ENCODE measurements at regions not wholly inside any gene's neighbourhood (a gene's known extent, or its start where the extent isn't known, plus 50 kb on each side); places are given as distances from the start of the nearest gene placed in this dataset.

DNA sequence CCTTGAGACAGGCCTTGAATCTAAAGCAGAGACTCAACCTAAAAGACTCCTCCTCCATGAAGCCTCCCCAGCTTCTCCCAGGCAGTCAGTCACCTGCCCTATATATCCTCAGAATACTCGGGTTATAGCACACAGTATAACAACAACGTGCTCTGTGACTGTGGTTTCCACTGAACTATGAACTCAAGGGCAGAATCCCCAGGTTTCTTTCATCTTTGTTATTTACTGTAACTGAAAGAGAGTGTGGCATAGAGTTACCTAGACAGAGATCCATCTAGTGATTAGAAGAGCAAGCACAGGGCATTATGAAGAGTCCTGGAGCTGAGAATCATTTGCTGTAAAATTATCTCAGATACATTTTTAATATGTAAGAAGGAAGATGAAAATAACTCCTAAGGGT, 281.6 kb upstream of the ZNF521 start:
- Histone ChIP-seq H3K79me2 (ENCODE audit: insufficient read depth, low read length) (no peaks in the 10 kb centered on the region), H2AFZ (ENCODE audit: low read depth, low read length, poor library complexity, severe bottlenecking) (no peak overlapping the region), H3K9me3 (ENCODE audit: control insufficient read depth in 1 of 2, insufficient read depth in 1 of 2, low read depth in 1 of 2, low read length in 2 of 2) (no peaks in the 10 kb centered on the region; a peak in 1 of 4 replicates), H3K9ac (ENCODE audit: low read length) (no peak overlapping the region), H3K4me3 (replicated peaks in 1 of 2; ENCODE audit: low read depth in 1 of 2, low read length in 2 of 2) (no peak overlapping the region), H4K20me1 (ENCODE audit: insufficient read depth) (no peaks in the 10 kb centered on the region), H3K4me2 (ENCODE audit: low read length) (no peak overlapping the region), H3K27me3 (ENCODE audit: insufficient read depth, low read length) (no peaks in the 10 kb centered on the region), H3K4me1 (ENCODE audit: control insufficient read depth in 1 of 2, insufficient read depth in 2 of 2, low read length in 2 of 2) (no peaks in the 10 kb centered on the region), H3K9me2 (ENCODE audit: insufficient read depth) (no peaks in the 10 kb centered on the region), H3K36me3 (ENCODE audit: control insufficient read depth in 1 of 2, insufficient read depth in 2 of 2, low read length in 2 of 2) (no peaks in the 10 kb centered on the region), H3K27ac (ENCODE audit: low read depth, low read length) (no peak overlapping the region)
- ChIA-PET POLR2A (no interaction called here), RAD21 (ENCODE audit: low non-redundant PET in 1 of 2, low total read pairs in 2 of 2, uncharacterized antibody in 2 of 2, unreplicated experiment in 2 of 2) (no interaction called here), CTCF (no interaction called here)
- intact Hi-C loops (cut with micrococcal nuclease): no loop called here
- ATAC-seq: no peak
- no peak for TF ChIP-seq EZH2 (IDR thresholded peaks at IDR 0.05)
- no peak for TF ChIP-seq SRF (IDR thresholded peaks at IDR 0.05; ENCODE audit: low read depth)
- TF ChIP-seq FOSL1 (IDR thresholded peaks at IDR 0.05; ENCODE audit: low read depth): no peak
- TF ChIP-seq POLR2AphosphoS5 (IDR thresholded peaks at IDR 0.05; ENCODE audit: low read depth, low read length): no peak
- DNase-seq (ENCODE audit: low read depth, low spot score): no peak
- no TSS peak for BruUV-seq (replicated peaks)

DNA sequence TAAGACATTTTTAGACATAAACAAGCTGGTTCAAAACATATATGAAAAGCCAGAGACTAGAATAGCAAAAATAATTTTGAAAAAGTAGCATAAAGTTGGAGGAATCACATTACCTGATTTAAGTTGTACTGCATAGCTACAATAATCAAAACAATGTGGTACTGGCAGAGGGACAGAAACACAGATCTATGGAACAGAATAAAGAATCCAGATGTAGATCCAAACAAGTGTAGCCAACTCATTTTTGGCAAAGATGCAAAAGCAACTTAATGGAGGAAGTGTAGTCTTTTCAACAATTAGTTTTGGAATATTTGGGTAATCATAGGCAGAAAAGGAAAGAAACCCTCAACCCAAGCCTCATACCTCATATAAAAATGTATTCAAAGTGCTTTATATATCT, 278.7 kb upstream of the ZNF521 start:
- no peaks in the 10 kb centered on the region for H3K4me1 ChIP-seq (ENCODE audit: control insufficient read depth in 1 of 2, insufficient read depth in 2 of 2, low read length in 2 of 2)
- no peaks in the 10 kb centered on the region for H3K9me2 ChIP-seq (ENCODE audit: insufficient read depth)
- H4K20me1 ChIP-seq (ENCODE audit: insufficient read depth): no peaks in the 10 kb centered on the region
- ChIA-PET CTCF (no interaction called here), POLR2A (no interaction called here), RAD21 (ENCODE audit: low non-redundant PET in 1 of 2, low total read pairs in 2 of 2, uncharacterized antibody in 2 of 2, unreplicated experiment in 2 of 2) (no interaction called here)
- no peak overlapping the region for H3K9ac ChIP-seq (ENCODE audit: low read length)
- H3K36me3 ChIP-seq (ENCODE audit: control insufficient read depth in 1 of 2, insufficient read depth in 2 of 2, low read length in 2 of 2): no peaks in the 10 kb centered on the region
- no peak overlapping the region for H3K4me3 ChIP-seq (replicated peaks in 1 of 2; ENCODE audit: low read depth in 1 of 2, low read length in 2 of 2)
- no peak overlapping the region for H3K27ac ChIP-seq (ENCODE audit: low read depth, low read length)
- no peaks in the 10 kb centered on the region for H3K79me2 ChIP-seq (ENCODE audit: insufficient read depth, low read length)
- no TSS peak for BruUV-seq (replicated peaks)
- no peak for ATAC-seq
- TF ChIP-seq, protein P1, sequence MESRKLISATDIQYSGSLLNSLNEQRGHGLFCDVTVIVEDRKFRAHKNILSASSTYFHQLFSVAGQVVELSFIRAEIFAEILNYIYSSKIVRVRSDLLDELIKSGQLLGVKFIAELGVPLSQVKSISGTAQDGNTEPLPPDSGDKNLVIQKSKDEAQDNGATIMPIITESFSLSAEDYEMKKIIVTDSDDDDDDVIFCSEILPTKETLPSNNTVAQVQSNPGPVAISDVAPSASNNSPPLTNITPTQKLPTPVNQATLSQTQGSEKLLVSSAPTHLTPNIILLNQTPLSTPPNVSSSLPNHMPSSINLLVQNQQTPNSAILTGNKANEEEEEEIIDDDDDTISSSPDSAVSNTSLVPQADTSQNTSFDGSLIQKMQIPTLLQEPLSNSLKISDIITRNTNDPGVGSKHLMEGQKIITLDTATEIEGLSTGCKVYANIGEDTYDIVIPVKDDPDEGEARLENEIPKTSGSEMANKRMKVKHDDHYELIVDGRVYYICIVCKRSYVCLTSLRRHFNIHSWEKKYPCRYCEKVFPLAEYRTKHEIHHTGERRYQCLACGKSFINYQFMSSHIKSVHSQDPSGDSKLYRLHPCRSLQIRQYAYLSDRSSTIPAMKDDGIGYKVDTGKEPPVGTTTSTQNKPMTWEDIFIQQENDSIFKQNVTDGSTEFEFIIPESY (IDR thresholded peaks at IDR 0.05; ENCODE audit: extremely low read depth, insufficient replicate concordance, low read length): no peak
- TF ChIP-seq, protein P2, sequence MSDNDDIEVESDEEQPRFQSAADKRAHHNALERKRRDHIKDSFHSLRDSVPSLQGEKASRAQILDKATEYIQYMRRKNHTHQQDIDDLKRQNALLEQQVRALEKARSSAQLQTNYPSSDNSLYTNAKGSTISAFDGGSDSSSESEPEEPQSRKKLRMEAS (IDR thresholded peaks at IDR 0.05): no peak
- TF ChIP-seq ZNF274 (IDR thresholded peaks at IDR 0.05; ENCODE audit: low read depth, low read length): no peak
- TF ChIP-seq TCF7L2 (IDR thresholded peaks at IDR 0.05; ENCODE audit: borderline replicate concordance, extremely low read depth, insufficient read depth, insufficient read length): no peak
- no peaks in the 10 kb centered on the region for H3K9me3 ChIP-seq (ENCODE audit: control insufficient read depth in 1 of 2, insufficient read depth in 1 of 2, low read depth in 1 of 2, low read length in 2 of 2)
- no peak overlapping the region for H2AFZ ChIP-seq (ENCODE audit: low read depth, low read length, poor library complexity, severe bottlenecking)
- H3K27me3 ChIP-seq (ENCODE audit: insufficient read depth, low read length): no peaks in the 10 kb centered on the region
- no peak overlapping the region for H3K4me2 ChIP-seq (ENCODE audit: low read length)
- no peak for DNase-seq (ENCODE audit: low read depth, low spot score)
- intact Hi-C loops (cut with micrococcal nuclease): no loop called here

All from HCT116 (cell line).